ENCODE measurements at regions not wholly inside any gene's neighbourhood (a gene's known extent, or its start where the extent isn't known, plus 50 kb on each side); places are given as distances from the start of the nearest gene placed in this dataset.

- TF ChIP-seq CTCF (IDR thresholded peaks at IDR 0.05) (no peak), EZH2phosphoT487 (IDR thresholded peaks at IDR 0.05) (no peak)
These were observed 73.9 kb upstream of the DRD2 start for GRCh38 chr11:113549061-113549460.

Measured in neural progenitor cell (in vitro differentiated cells).